Ishikawa (cell line): ENCODE measurements at regions not wholly inside any gene's neighbourhood (a gene's known extent, or its start where the extent isn't known, plus 50 kb on each side); places are given as distances from the start of the nearest gene placed in this dataset.

Source experiments
- CEBPB ChIP-seq: IDR thresholded peaks from 2 replicates; pipeline ENCODE4 v1.6.1; 2012
- EP300 ChIP-seq: IDR thresholded peaks from 2 replicates; pipeline ENCODE4 v1.6.1; 2012; ENCODE audit warnings: borderline replicate concordance
- REST ChIP-seq: IDR thresholded peaks from 2 replicates; pipeline ENCODE4 v1.6.1; 2012; ENCODE audit warnings: low read depth, mild to moderate bottlenecking
- TAF1 ChIP-seq: IDR thresholded peaks from 2 replicates; pipeline ENCODE4 v1.6.1; 2012; ENCODE audit warnings: low read depth, mild to moderate bottlenecking

- TF ChIP-seq REST (no peak), EP300 (no peak), CEBPB (no peak), TAF1 (no peak)
Observed at GRCh38 chr1:25150985-25151495, 81.3 kb downstream of the SYF2 start.
